ENCODE measurements at regions not wholly inside any gene's neighbourhood (a gene's known extent, or its start where the extent isn't known, plus 50 kb on each side); places are given as distances from the start of the nearest gene placed in this dataset.
"Not testable (repeated sequence)": the region's sequence is repeated elsewhere in the genome, so short reads cannot be mapped to it uniquely, and the experiment has no call there.

DNA sequence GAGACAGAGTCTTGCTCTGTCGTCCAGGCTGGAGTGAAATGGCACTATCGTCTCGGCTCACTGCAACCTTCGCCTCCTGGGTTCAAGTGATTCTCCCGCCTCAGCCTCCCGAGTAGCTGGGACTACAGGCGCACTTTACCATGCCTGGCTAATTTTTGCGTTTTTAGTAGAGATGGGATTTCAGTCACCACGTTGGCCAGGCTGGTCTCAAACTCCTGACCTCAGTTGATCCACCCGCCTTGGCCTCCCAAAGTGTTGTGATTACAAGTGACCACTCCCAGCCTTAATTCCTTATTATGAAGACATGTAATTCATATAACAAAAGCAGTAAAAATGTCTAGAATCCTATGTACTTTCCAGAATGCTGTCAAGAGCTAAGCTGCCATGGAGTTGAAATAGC, 434.5 kb upstream of the ZNG1F start:
- TF ChIP-seq, protein P1, sequence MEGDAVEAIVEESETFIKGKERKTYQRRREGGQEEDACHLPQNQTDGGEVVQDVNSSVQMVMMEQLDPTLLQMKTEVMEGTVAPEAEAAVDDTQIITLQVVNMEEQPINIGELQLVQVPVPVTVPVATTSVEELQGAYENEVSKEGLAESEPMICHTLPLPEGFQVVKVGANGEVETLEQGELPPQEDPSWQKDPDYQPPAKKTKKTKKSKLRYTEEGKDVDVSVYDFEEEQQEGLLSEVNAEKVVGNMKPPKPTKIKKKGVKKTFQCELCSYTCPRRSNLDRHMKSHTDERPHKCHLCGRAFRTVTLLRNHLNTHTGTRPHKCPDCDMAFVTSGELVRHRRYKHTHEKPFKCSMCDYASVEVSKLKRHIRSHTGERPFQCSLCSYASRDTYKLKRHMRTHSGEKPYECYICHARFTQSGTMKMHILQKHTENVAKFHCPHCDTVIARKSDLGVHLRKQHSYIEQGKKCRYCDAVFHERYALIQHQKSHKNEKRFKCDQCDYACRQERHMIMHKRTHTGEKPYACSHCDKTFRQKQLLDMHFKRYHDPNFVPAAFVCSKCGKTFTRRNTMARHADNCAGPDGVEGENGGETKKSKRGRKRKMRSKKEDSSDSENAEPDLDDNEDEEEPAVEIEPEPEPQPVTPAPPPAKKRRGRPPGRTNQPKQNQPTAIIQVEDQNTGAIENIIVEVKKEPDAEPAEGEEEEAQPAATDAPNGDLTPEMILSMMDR (IDR thresholded peaks at IDR 0.05) = not testable (repeated sequence)
- TF ChIP-seq POLR2A (IDR thresholded peaks at IDR 0.05) = not testable (repeated sequence)
